ENCODE measurements at regions not wholly inside any gene's neighbourhood (a gene's known extent, or its start where the extent isn't known, plus 50 kb on each side); places are given as distances from the start of the nearest gene placed in this dataset.

GRCh38 chr18:3360211-3360610, 89.8 kb upstream of the TGIF1 start:
- DNase-seq: no peak

- DNase-seq: no peak
These were observed 82.4 kb upstream of the TGIF1 start for GRCh38 chr18:3367491-3368091.

GRCh38 chr18:3368193-3368592, 81.8 kb upstream of the TGIF1 start:
- DNase-seq: no peak

GRCh38 chr18:3379685-3380084, 70.3 kb upstream of the TGIF1 start:
- no peak for DNase-seq

GRCh38 chr18:3380384-3380961, 69.5 kb upstream of the TGIF1 start:
- no peak for DNase-seq

- DNase-seq: no peak
These were observed 66.5 kb upstream of the TGIF1 start for GRCh38 chr18:3383381-3383915.

- DNase-seq: no peak
These were observed 65.1 kb upstream of the TGIF1 start for GRCh38 chr18:3384664-3385563.

GRCh38 chr18:3388323-3388722, 61.6 kb upstream of the TGIF1 start:
- no peak for DNase-seq

GRCh38 chr18:3388980-3389379, 61.0 kb upstream of the TGIF1 start:
- no peak for DNase-seq

GRCh38 chr18:3389977-3390376, 60.0 kb upstream of the TGIF1 start:
- no peak for DNase-seq

GRCh38 chr18:3391704-3392466, 58.1 kb upstream of the TGIF1 start:
- no peak for DNase-seq

- DNase-seq: no peak
These were observed 57.5 kb upstream of the TGIF1 start for GRCh38 chr18:3392467-3392855.

GRCh38 chr18:3394648-3395047, 55.3 kb upstream of the TGIF1 start:
- DNase-seq: no peak

- no peak for DNase-seq
These were observed 54.5 kb upstream of the TGIF1 start for GRCh38 chr18:3395466-3395865.

- DNase-seq: no peak
These were observed 52.8 kb upstream of the TGIF1 start for GRCh38 chr18:3397031-3397750.

- DNase-seq: no peak
These were observed 52.2 kb upstream of the TGIF1 start for GRCh38 chr18:3397786-3398185.

All from 8988T (cell line).